Osteoblast (primary cell): ENCODE measurements at regions not wholly inside any gene's neighbourhood (a gene's known extent, or its start where the extent isn't known, plus 50 kb on each side); places are given as distances from the start of the nearest gene placed in this dataset.

Source experiments
- DNase-seq: peaks from one replicate; pipeline ENCODE4 v3.0.0; 2011; ENCODE audit warnings: low spot score, mixed read lengths; ENCODE audit not compliant: insufficient read length; ENCODE audit errors: missing footprints
- H2AFZ ChIP-seq: 2 replicates; pipeline ENCODE4 v1.6.0; 2011; ENCODE audit warnings: mild to moderate bottlenecking, low read length
- H3K27ac ChIP-seq: 2 replicates; pipeline ENCODE4 v1.5.1; 2011; ENCODE audit warnings: mild to moderate bottlenecking, low read depth, low read length, moderate library complexity
- H3K27me3 ChIP-seq: 2 replicates; pipeline ENCODE4 v1.6.0; 2012; ENCODE audit warnings: mild to moderate bottlenecking, control low read depth, inconsistent platforms, low read length, moderate library complexity; ENCODE audit not compliant: insufficient read depth
- H3K36me3 ChIP-seq: 2 replicates; pipeline ENCODE4 v1.5.1; 2011; ENCODE audit warnings: mild to moderate bottlenecking, low read length, control low read depth, moderate library complexity; ENCODE audit not compliant: insufficient read depth
- H3K4me1 ChIP-seq: 2 replicates; pipeline ENCODE4 v1.5.1; 2011; ENCODE audit warnings: mild to moderate bottlenecking, low read length, control low read depth, moderate library complexity; ENCODE audit not compliant: insufficient read depth
- H3K4me2 ChIP-seq: 2 replicates; pipeline ENCODE4 v1.6.0; 2011; ENCODE audit warnings: mild to moderate bottlenecking, low read length; ENCODE audit not compliant: insufficient read depth
- H3K4me3 ChIP-seq: fragments of 200-600 bp; sonication (generic); 3 replicates; pipeline ENCODE4 v1.5.1; 2012; ENCODE audit warnings: mild to moderate bottlenecking, low read length, inconsistent platforms; ENCODE audit not compliant: insufficient read depth
- H3K79me2 ChIP-seq: 2 replicates; pipeline ENCODE4 v1.6.0; 2012; ENCODE audit warnings: mild to moderate bottlenecking, low read length, control low read depth, inconsistent platforms; ENCODE audit not compliant: insufficient read depth
- H3K9me3 ChIP-seq: 2 replicates; pipeline ENCODE4 v1.5.1; 2011; ENCODE audit warnings: low read depth, low read length, control low read depth
- H4K20me1 ChIP-seq: 2 replicates; pipeline ENCODE4 v1.6.0; 2012; ENCODE audit warnings: mild to moderate bottlenecking, low read length, control low read depth; ENCODE audit not compliant: insufficient read depth
- TF ChIP-seq, protein P1 (sequence below): IDR thresholded peaks from 2 replicates; pipeline ENCODE4 v1.5.1; 2011; ENCODE audit warnings: mild to moderate bottlenecking, low read depth, low read length, moderate library complexity; ENCODE audit errors: extremely low read depth

GRCh38 chr12:47591361-47591791, 114.5 kb downstream of the RPAP3 start:
- TF ChIP-seq, protein P1, sequence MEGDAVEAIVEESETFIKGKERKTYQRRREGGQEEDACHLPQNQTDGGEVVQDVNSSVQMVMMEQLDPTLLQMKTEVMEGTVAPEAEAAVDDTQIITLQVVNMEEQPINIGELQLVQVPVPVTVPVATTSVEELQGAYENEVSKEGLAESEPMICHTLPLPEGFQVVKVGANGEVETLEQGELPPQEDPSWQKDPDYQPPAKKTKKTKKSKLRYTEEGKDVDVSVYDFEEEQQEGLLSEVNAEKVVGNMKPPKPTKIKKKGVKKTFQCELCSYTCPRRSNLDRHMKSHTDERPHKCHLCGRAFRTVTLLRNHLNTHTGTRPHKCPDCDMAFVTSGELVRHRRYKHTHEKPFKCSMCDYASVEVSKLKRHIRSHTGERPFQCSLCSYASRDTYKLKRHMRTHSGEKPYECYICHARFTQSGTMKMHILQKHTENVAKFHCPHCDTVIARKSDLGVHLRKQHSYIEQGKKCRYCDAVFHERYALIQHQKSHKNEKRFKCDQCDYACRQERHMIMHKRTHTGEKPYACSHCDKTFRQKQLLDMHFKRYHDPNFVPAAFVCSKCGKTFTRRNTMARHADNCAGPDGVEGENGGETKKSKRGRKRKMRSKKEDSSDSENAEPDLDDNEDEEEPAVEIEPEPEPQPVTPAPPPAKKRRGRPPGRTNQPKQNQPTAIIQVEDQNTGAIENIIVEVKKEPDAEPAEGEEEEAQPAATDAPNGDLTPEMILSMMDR, result no peak
- Histone ChIP-seq H4K20me1 (no peaks in the 10 kb centered on the region), H2AFZ (no peak overlapping the region), H3K4me2 (no peak overlapping the region), H3K4me3 (no peak overlapping the region), H3K9me3 (no peaks in the 10 kb centered on the region), H3K4me1 (no peaks in the 10 kb centered on the region), H3K79me2 (no peaks in the 10 kb centered on the region), H3K36me3 (no peaks in the 10 kb centered on the region), H3K27ac (no peak overlapping the region), H3K27me3 (no peaks in the 10 kb centered on the region)
- DNase-seq, result no peak

DNA sequence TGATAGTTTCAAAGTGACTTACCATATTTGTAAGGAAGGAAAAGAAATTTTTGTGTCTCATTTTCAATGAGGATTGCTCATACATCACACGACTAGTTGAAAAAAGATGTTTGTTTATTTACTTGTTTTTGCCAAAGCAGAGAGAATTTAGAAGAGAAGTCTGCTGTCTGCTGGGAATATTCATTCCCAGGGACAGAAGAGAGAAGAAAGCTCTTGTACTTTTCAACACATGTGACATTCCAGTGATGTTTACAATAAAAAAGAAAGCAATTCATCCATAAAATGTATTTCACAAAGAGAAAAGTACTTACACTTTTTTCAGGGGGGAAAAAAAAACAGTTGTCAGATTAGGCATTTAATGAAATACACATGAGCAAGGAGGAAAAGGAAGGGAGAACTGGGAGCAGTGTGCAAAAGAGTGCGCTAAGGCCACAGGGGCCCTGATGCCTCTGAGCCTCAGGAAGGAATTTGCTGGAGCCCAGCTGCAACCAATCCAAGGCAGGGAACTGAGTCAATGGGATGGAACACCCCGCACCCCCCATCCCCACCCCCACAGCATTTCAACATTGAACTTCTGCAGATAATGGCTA, 115.0 kb downstream of the RPAP3 start:
- no peaks in the 10 kb centered on the region for H3K27me3 ChIP-seq
- H3K4me2 ChIP-seq, result no peak overlapping the region

DNA sequence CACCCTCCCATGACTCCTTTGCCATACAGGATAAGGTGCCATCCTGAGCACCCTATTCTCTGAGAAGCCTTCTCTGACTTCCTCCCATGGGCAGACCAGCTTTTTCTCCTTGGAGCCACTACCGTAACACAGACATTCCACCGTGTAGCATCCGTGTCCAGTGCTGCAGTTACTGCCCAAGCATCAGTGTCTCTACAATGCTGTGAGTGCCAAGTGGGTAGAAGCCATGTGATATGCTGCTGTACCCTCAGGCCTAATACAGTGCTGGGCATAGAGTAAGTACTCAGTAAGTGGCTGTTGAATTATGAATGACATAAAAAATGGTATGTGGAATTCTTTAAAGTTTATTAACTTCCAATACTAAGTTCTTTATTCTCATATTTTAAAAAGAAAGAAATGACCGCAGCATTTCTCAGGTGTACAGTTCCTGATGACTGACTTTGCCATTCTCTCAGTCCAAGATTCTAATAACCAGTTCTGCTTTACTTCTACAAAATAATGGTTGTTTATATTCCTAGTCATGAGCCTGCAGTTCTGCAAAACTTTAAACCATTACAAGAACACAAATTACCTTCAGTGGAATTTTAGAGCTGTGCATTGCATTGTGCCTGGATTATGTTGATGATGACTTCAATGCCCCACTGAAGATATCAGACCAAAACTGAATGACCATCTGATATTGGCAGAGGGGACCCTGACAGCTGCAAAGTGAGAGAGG, 118.7 kb downstream of the RPAP3 start:
- H3K4me1 ChIP-seq, result no peaks in the 10 kb centered on the region
- no peak for DNase-seq
- no peak overlapping the region for H3K4me3 ChIP-seq
- no peaks in the 10 kb centered on the region for H3K36me3 ChIP-seq
- no peak overlapping the region for H3K27ac ChIP-seq
- TF ChIP-seq, protein P1, result no peak
- no peaks in the 10 kb centered on the region for H3K9me3 ChIP-seq
- no peaks in the 10 kb centered on the region for H3K27me3 ChIP-seq
- H3K79me2 ChIP-seq, result no peaks in the 10 kb centered on the region
- H2AFZ ChIP-seq, result no peak overlapping the region
- H3K4me2 ChIP-seq, result no peak overlapping the region
- no peaks in the 10 kb centered on the region for H4K20me1 ChIP-seq

More for the DNA sequence above, 115.0 kb downstream of the RPAP3 start:
- H3K79me2 ChIP-seq, result no peaks in the 10 kb centered on the region
- TF ChIP-seq, protein P1, result no peak
- H3K9me3 ChIP-seq, result no peaks in the 10 kb centered on the region
- H3K4me1 ChIP-seq, result no peaks in the 10 kb centered on the region
- no peak overlapping the region for H3K4me3 ChIP-seq
- H3K27ac ChIP-seq, result no peak overlapping the region
- no peaks in the 10 kb centered on the region for H3K36me3 ChIP-seq
- H2AFZ ChIP-seq, result no peak overlapping the region
- no peaks in the 10 kb centered on the region for H4K20me1 ChIP-seq
- DNase-seq, result no peak

- H3K36me3 ChIP-seq, result no peaks in the 10 kb centered on the region
- H3K27ac ChIP-seq, result no peak overlapping the region
- no peaks in the 10 kb centered on the region for H3K79me2 ChIP-seq
- no peaks in the 10 kb centered on the region for H3K9me3 ChIP-seq
- H3K4me2 ChIP-seq, result no peak overlapping the region
- no peak overlapping the region for H2AFZ ChIP-seq
- H3K4me1 ChIP-seq, result no peaks in the 10 kb centered on the region
- H3K4me3 ChIP-seq, result no peak overlapping the region
- TF ChIP-seq, protein P1, result no peak
- DNase-seq, result no peak
- H4K20me1 ChIP-seq, result no peaks in the 10 kb centered on the region
- H3K27me3 ChIP-seq, result no peaks in the 10 kb centered on the region
Observed at GRCh38 chr12:47585507-47585906, 120.3 kb downstream of the RPAP3 start.
